ENCODE measurements at regions not wholly inside any gene's neighbourhood (a gene's known extent, or its start where the extent isn't known, plus 50 kb on each side); places are given as distances from the start of the nearest gene placed in this dataset.

DNA sequence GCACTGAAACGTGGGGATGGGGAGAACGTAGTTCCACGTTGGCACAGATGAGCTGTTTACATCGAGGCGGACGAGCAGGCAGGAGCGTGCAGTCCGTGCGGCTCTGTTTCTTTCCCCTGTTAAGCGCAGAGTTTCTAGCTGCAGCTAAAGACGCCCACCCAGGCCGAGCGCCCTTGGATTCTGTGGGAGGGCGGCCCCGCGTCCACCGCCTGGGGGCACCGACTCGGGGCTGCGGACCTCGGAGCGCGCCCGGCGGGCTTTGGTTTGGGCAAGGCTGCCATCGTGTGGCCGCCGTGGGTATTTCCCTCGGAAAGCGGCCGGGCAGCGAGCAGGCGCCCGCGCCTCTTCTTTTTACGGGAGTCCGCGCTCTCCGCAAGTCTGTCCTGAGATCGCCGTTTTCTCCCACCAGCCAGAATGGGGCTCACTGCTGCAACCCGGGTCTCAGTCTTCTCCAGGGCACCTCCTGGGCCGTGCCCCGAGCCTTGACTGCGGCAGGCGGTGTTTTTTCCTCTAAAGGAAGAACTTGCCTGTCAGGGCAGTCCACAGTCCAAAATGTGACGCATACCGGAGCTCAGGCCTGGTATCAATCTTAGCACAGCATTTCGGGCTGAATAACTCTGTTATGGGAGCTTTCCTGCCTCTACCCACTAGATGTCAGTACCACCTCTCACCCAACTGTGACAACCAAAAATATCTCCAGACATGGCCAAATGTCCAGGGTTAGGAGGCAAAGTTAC, 219.9 kb upstream of the IGF1R start:
- H3K9me3 ChIP-seq: no peaks in the 10 kb centered on the region
- H3K4me3 ChIP-seq: peak overlapping the region; percentile 26 to 48
- peak; percentile 83 for ATAC-seq
- 0 to 2% methylated on average over 10 to 13 of the region's 49 CpGs for WGBS, 2 donors (ENCODE audit: low coverage in 1 of 2)
- H3K27me3 ChIP-seq: peaks cover 3% of the 10 kb centered on the region
- TF ChIP-seq EP300 (IDR thresholded peaks at IDR 0.05) (no peak), POLR2A (IDR thresholded peaks at IDR 0.05) (no peak)
- TF ChIP-seq, protein P1, sequence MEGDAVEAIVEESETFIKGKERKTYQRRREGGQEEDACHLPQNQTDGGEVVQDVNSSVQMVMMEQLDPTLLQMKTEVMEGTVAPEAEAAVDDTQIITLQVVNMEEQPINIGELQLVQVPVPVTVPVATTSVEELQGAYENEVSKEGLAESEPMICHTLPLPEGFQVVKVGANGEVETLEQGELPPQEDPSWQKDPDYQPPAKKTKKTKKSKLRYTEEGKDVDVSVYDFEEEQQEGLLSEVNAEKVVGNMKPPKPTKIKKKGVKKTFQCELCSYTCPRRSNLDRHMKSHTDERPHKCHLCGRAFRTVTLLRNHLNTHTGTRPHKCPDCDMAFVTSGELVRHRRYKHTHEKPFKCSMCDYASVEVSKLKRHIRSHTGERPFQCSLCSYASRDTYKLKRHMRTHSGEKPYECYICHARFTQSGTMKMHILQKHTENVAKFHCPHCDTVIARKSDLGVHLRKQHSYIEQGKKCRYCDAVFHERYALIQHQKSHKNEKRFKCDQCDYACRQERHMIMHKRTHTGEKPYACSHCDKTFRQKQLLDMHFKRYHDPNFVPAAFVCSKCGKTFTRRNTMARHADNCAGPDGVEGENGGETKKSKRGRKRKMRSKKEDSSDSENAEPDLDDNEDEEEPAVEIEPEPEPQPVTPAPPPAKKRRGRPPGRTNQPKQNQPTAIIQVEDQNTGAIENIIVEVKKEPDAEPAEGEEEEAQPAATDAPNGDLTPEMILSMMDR (IDR thresholded peaks at IDR 0.05): peak; percentile 87 to 96 (median 92)
- no peaks in the 10 kb centered on the region for H3K36me3 ChIP-seq
- H3K4me1 ChIP-seq: peaks cover 0 to 21% (median 0%) of the 10 kb centered on the region in 3 donors
- peak overlapping the region; percentile 12 to 77 (median 74) for H3K27ac ChIP-seq

DNA sequence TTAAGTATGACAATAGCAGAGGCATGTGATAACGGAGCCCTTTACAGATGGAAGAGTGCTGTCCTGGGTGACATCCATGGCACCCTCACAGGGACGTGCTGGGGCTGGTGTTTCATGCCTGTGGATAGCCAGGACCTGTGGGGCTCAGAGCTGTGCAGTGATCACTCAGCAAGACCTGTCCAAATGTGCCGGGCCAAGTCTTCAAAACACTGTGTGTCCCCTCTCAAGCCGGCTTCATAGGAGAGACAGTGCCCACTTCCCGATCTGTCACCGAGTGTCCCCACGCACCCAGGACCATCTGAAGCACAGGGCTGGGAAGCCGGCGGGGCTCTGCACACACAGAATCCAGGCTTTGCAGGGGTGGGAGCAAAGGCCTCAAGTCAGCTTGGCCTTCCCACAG, 217.2 kb upstream of the IGF1R start:
- ATAC-seq: no peak
- Histone ChIP-seq H3K36me3 (no peaks in the 10 kb centered on the region), H3K27ac (no peak overlapping the region), H3K27me3 (peaks cover 16% of the 10 kb centered on the region), H3K4me1 (peaks cover 0 to 21% (median 0%) of the 10 kb centered on the region in 3 donors), H3K4me3 (no peak overlapping the region), H3K9me3 (no peaks in the 10 kb centered on the region)
- WGBS, 2 donors (ENCODE audit: low coverage in 1 of 2): 81% methylated on average over 2 of the region's 9 CpGs; no CpG with 5 or more reads in 1 of the 2 donors
- TF ChIP-seq POLR2AphosphoS5 (IDR thresholded peaks at IDR 0.05) (no peak), POLR2A (IDR thresholded peaks at IDR 0.05) (no peak), EP300 (IDR thresholded peaks at IDR 0.05) (no peak)
- TF ChIP-seq, protein P1 (IDR thresholded peaks at IDR 0.05): no peak

DNA sequence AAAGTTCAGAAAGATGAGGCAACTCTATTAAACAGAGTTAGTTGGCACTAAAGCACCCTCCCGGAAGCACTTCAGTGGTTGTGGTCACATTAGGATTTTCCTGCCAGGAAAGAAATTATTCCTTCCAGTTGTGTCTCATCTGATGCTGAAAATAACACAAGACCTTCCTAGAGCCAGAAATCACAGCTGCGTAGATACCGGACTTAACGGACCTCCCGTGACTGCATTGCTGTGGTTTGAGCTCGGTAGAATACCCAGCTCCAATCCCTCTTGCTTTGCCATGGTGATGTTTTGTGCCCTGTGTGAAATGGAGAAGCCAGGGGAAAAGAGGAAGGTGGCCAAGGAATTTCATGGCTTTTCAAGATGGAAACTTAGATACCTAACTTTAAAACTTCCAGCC, 215.0 kb upstream of the IGF1R start:
- H3K36me3 ChIP-seq: no peaks in the 10 kb centered on the region
- ATAC-seq: no peak
- H3K4me3 ChIP-seq: no peak overlapping the region
- H3K27ac ChIP-seq: no peak overlapping the region
- WGBS, 2 donors (ENCODE audit: low coverage in 1 of 2): 53 to 60% methylated on average over 1 to 4 of the region's 6 CpGs
- TF ChIP-seq POLR2AphosphoS5 (IDR thresholded peaks at IDR 0.05) (no peak), POLR2A (IDR thresholded peaks at IDR 0.05) (no peak), EP300 (IDR thresholded peaks at IDR 0.05) (no peak)
- TF ChIP-seq, protein P1 (IDR thresholded peaks at IDR 0.05): no peak
- no peaks in the 10 kb centered on the region for H3K9me3 ChIP-seq
- H3K4me1 ChIP-seq: peaks cover 0 to 7% (median 0%) of the 10 kb centered on the region in 3 donors
- H3K27me3 ChIP-seq: peaks cover 16% of the 10 kb centered on the region

DNA sequence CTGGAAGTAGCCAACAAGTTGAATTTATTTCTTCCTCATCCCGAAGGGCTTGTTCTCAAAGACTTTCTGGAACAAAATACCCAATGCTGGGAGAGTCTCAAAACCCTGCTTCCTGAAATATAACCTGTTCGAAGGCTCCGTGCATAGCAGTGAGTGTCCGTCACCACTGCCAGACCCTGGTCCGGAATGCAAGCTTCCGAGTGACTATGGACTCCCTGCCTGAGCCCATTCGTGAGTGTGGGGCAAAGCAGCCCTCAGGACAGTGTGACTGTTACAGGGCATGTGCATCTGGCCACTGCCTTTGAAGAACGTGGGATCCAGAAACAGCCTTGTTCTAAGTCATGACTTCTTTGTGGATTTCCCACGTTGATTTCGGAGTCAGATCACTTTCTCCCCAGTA, 214.5 kb upstream of the IGF1R start:
- 71 to 86% methylated on average over 4 to 7 of the region's 10 CpGs for WGBS, 2 donors (ENCODE audit: low coverage in 1 of 2)

More for the DNA sequence above, 214.5 kb upstream of the IGF1R start:
- no peak for ATAC-seq
- Histone ChIP-seq H3K27me3 (peaks cover 16% of the 10 kb centered on the region), H3K4me3 (no peak overlapping the region), H3K36me3 (no peaks in the 10 kb centered on the region), H3K4me1 (peaks cover 0 to 2% (median 0%) of the 10 kb centered on the region in 3 donors), H3K27ac (no peak overlapping the region), H3K9me3 (no peaks in the 10 kb centered on the region)
- TF ChIP-seq POLR2AphosphoS5 (IDR thresholded peaks at IDR 0.05) (no peak), EP300 (IDR thresholded peaks at IDR 0.05) (no peak), POLR2A (IDR thresholded peaks at IDR 0.05) (no peak)
- TF ChIP-seq, protein P1 (IDR thresholded peaks at IDR 0.05): no peak

Data from gastroesophageal sphincter (tissue), 4 donors.